ENCODE measurements at regions not wholly inside any gene's neighbourhood (a gene's known extent, or its start where the extent isn't known, plus 50 kb on each side); places are given as distances from the start of the nearest gene placed in this dataset.
A peak's percentile ranks its signal among the peaks of the same experiment; 100 is the strongest.

DNA sequence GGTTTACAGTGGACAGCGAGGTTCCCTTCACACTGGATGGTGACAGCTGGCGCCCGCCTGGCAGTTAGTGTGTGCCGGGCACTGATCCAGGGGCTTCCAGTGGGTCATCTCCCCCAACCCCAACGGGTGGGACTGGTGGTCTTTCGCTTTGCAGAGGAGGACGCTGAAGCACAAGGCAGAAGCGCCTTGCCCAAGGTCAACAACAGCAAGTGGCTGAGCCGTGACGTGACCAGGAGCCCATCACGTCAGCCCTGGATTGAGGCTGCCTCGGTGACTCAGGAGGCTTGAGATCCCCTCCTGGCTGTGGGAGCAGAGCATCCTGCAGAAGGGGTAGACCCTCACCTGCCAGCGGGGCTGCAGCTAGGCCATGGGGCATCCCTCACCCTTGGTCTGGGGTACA is 215.3 kb downstream of the RBFOX3 start:
- Mint-ChIP-seq H3K4me3 (no peak overlapping the region), H3K27me3 (peaks cover 22% of the 10 kb centered on the region), H3K9me3 (no peaks in the 10 kb centered on the region), H3K27ac (no peak overlapping the region), H3K36me3 (peaks cover 3% of the 10 kb centered on the region), H3K4me1 (peaks cover 0 to 5% (median under 1%) of the 10 kb centered on the region in 4 donors)
- Histone ChIP-seq H3K4me1 (ENCODE audit: control insufficient read depth, insufficient read depth, low read length, poor library complexity, severe bottlenecking) (peaks cover under 1% of the 10 kb centered on the region), H3K36me3 (ENCODE audit: control insufficient read depth, insufficient read depth, low read length) (no peaks in the 10 kb centered on the region), H3K4me3 (ENCODE audit: low read depth, low read length) (no peak overlapping the region), H3K27ac (ENCODE audit: insufficient read depth, low read length, poor library complexity, severe bottlenecking) (no peak overlapping the region), H3K27me3 (ENCODE audit: control insufficient read depth, insufficient read depth, low read length) (peaks cover 13% of the 10 kb centered on the region), H3K9me3 (ENCODE audit: control insufficient read depth in 2 of 2, low read length in 2 of 2) (no peaks in the 10 kb centered on the region)
- DNase-seq (no peak), ATAC-seq (ENCODE audit: low read depth in 2 of 2) (no peak)

DNA sequence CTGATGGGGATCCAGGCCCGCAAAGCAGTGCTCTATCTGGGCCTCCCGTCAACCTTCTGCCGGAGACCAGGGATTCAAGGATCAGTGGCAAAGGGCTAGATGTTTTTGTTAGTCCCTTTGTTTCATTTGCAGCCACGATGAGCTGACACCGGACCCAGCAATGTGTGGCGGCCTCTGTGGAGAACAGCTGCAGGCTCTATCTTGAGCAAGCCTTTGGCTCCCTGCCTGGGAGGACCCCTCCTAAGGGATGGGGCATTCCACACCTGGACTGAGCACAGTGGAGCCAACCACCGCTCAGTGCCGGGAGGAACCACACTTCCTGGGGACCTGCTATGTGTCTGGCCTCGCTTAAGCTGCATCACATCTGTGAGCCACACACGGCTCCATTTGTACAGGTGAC is 215.8 kb downstream of the RBFOX3 start:
- peaks cover 3% of the 10 kb centered on the region for H3K36me3 Mint-ChIP-seq
- Histone ChIP-seq H3K4me1 (ENCODE audit: control insufficient read depth, insufficient read depth, low read length, poor library complexity, severe bottlenecking) (no peaks in the 10 kb centered on the region), H3K27ac (ENCODE audit: insufficient read depth, low read length, poor library complexity, severe bottlenecking) (no peak overlapping the region), H3K36me3 (ENCODE audit: control insufficient read depth, insufficient read depth, low read length) (no peaks in the 10 kb centered on the region), H3K27me3 (ENCODE audit: control insufficient read depth, insufficient read depth, low read length) (peaks cover 11% of the 10 kb centered on the region), H3K4me3 (ENCODE audit: low read depth, low read length) (no peak overlapping the region), H3K9me3 (ENCODE audit: control insufficient read depth in 2 of 2, low read length in 2 of 2) (no peaks in the 10 kb centered on the region)
- no peak overlapping the region for H3K4me3 Mint-ChIP-seq
- H3K27me3 Mint-ChIP-seq, result peaks cover 18% of the 10 kb centered on the region
- H3K27ac Mint-ChIP-seq, result no peak overlapping the region
- H3K4me1 Mint-ChIP-seq, result peaks cover 0 to 2% (median 0%) of the 10 kb centered on the region in 4 donors
- no peaks in the 10 kb centered on the region for H3K9me3 Mint-ChIP-seq
- DNase-seq, result no peak
- ATAC-seq (ENCODE audit: low read depth in 2 of 2), result no peak

DNA sequence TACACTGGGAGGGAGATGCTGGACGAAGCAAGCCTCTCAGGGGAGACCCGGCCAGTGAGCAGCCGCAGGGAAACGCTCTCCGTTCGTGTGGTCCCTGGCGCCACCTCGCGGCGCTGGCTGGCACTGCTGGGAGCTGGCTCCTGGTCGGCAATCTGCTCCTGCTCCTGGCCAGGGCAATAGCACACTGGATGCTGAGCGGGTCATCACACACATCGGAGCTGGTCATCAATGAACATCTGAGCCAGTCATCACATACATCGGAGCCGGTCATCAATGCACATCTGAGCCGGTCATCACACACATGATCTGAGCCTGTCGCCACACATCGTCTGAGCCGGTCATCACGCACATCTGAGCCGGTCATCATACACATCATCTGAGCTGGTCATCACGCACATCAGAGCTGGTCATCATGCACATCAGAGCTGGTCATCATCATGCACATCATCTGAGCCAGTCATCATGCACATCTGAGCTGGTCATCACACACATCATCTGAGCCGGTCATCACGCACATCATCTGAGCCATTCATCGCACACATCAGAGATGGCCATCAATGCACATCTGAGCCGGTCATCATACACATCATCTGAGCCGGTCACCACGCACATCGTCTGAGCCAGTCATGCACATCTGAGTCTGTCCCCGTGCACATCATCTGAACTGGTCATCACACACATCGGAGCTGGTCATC is 217.3 kb downstream of the RBFOX3 start:
- no peak overlapping the region for H3K4me3 ChIP-seq (ENCODE audit: low read depth, low read length)
- Mint-ChIP-seq H3K27me3 (peaks cover 18% of the 10 kb centered on the region), H3K4me1 (peaks cover 0 to 2% (median 0%) of the 10 kb centered on the region in 4 donors), H3K4me3 (no peak overlapping the region), H3K9me3 (no peaks in the 10 kb centered on the region), H3K36me3 (peaks cover 3% of the 10 kb centered on the region), H3K27ac (no peak overlapping the region)
- H3K27ac ChIP-seq (ENCODE audit: insufficient read depth, low read length, poor library complexity, severe bottlenecking), result no peak overlapping the region
- peak in 1 of 2 donors; percentile 35 for ATAC-seq (ENCODE audit: low read depth in 2 of 2)
- no peaks in the 10 kb centered on the region for H3K36me3 ChIP-seq (ENCODE audit: control insufficient read depth, insufficient read depth, low read length)
- H3K9me3 ChIP-seq (ENCODE audit: control insufficient read depth in 2 of 2, low read length in 2 of 2), result no peaks in the 10 kb centered on the region
- no peaks in the 10 kb centered on the region for H3K4me1 ChIP-seq (ENCODE audit: control insufficient read depth, insufficient read depth, low read length, poor library complexity, severe bottlenecking)
- peak; percentile 32 to 48 (median 46) for DNase-seq
- peaks cover 6% of the 10 kb centered on the region for H3K27me3 ChIP-seq (ENCODE audit: control insufficient read depth, insufficient read depth, low read length)

DNA sequence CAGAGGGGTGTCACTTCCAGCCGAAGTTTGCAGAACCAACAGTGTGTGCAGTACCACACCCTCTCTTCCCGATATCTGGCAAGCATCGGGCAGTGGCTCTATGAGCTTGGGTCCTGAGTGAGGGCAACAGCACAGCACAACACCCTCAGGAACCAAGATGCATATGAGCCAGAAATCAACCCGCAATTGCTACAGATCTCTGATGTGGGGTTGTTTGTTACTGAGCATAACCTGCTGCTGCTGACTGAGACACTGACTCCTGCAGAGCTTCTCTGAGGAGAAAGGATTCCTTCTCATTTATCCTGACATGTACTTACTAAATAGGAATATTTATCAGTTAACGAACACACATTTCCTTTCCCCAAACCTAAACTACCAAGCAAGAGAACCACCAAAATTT is 218.3 kb downstream of the RBFOX3 start:
- Mint-ChIP-seq H3K36me3 (peaks cover 3% of the 10 kb centered on the region), H3K4me1 (peaks cover 0 to 2% (median 0%) of the 10 kb centered on the region in 4 donors), H3K4me3 (no peak overlapping the region), H3K9me3 (no peaks in the 10 kb centered on the region), H3K27me3 (peaks cover 18% of the 10 kb centered on the region), H3K27ac (no peak overlapping the region)
- Histone ChIP-seq H3K27ac (ENCODE audit: insufficient read depth, low read length, poor library complexity, severe bottlenecking) (no peak overlapping the region), H3K4me3 (ENCODE audit: low read depth, low read length) (no peak overlapping the region), H3K36me3 (ENCODE audit: control insufficient read depth, insufficient read depth, low read length) (no peaks in the 10 kb centered on the region), H3K4me1 (ENCODE audit: control insufficient read depth, insufficient read depth, low read length, poor library complexity, severe bottlenecking) (no peaks in the 10 kb centered on the region), H3K9me3 (ENCODE audit: control insufficient read depth in 2 of 2, low read length in 2 of 2) (no peaks in the 10 kb centered on the region), H3K27me3 (ENCODE audit: control insufficient read depth, insufficient read depth, low read length) (peaks cover 6% of the 10 kb centered on the region)
- DNase-seq (no peak), ATAC-seq (ENCODE audit: low read depth in 2 of 2) (no peak)

DNA sequence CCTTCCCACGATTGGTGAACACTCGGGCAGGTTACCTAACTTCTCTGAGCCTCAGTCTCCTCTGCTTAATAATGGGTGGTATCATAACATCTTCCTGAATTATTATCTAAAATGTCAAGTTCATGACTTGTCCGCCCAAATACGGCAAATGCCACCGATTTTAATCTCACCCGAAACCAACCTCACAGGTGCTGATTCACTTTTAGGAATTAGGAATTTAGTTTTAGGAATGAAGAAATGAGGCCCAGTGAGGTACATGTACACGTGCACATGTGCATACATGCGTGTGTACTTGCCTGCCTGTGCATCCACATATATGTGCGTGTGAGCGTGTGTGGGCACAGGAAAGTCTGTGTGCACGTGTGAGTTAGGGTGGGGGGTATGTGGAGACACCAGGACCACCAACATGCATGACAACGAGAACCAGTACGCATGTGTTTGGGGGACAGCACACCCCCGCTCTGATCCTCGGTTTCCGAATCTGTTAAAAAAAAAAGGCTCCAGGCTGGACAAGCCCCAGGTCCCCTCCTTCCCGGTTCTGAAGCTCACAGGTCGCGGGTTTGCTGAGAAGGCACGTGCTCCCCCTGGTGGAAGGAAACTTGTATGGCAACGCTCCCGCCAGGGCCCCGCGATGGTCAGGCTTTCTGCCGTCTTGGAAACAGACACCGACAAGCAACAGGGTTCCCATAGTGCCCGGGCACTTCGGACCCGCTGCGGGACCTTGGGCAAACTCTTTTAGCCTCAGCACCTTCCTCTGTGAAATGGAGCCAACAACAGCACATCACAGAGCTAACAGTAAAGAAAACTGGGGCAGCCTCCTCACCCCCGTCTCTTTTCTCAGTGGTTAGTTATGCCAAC is 219.2 kb downstream of the RBFOX3 start:
- ATAC-seq (ENCODE audit: low read depth in 2 of 2), result peak in 1 of 2 donors; percentile 35
- Histone ChIP-seq H3K4me3 (ENCODE audit: low read depth, low read length) (no peak overlapping the region), H3K27me3 (ENCODE audit: control insufficient read depth, insufficient read depth, low read length) (peaks cover 6% of the 10 kb centered on the region), H3K36me3 (ENCODE audit: control insufficient read depth, insufficient read depth, low read length) (no peaks in the 10 kb centered on the region), H3K27ac (ENCODE audit: insufficient read depth, low read length, poor library complexity, severe bottlenecking) (no peak overlapping the region), H3K4me1 (ENCODE audit: control insufficient read depth, insufficient read depth, low read length, poor library complexity, severe bottlenecking) (no peaks in the 10 kb centered on the region), H3K9me3 (ENCODE audit: control insufficient read depth in 2 of 2, low read length in 2 of 2) (no peaks in the 10 kb centered on the region)
- Mint-ChIP-seq H3K36me3 (peaks cover 3% of the 10 kb centered on the region), H3K27ac (no peak overlapping the region), H3K4me1 (peaks cover 0 to 2% (median 0%) of the 10 kb centered on the region in 4 donors), H3K27me3 (peaks cover 18% of the 10 kb centered on the region), H3K9me3 (no peaks in the 10 kb centered on the region), H3K4me3 (no peak overlapping the region)
- DNase-seq, result peak; percentile 32 to 58 (median 58)

DNA sequence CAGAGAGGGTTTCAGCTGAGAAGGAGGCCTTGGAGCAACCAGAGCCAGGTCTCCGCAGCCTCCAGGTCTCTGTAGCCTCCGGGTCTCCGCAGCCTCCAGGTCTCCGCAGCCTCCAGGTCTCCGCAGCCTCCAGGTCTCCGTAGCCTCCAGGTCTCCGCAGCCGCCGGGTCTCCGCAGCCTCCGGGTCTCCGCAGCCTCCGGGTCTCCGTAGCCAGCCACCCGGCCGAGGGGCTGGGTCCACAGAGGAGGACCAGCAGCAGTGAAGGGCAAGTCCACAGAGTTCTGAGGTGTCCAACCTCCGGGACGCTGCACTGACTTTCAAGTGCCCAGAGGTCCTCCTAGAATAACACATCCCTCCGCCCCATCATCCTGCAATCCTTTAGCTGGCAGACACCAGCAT is 221.0 kb downstream of the RBFOX3 start:
- Histone ChIP-seq H3K36me3 (ENCODE audit: control insufficient read depth, insufficient read depth, low read length) (no peaks in the 10 kb centered on the region), H3K4me3 (ENCODE audit: low read depth, low read length) (no peak overlapping the region), H3K4me1 (ENCODE audit: control insufficient read depth, insufficient read depth, low read length, poor library complexity, severe bottlenecking) (no peaks in the 10 kb centered on the region), H3K27ac (ENCODE audit: insufficient read depth, low read length, poor library complexity, severe bottlenecking) (no peak overlapping the region), H3K27me3 (ENCODE audit: control insufficient read depth, insufficient read depth, low read length) (peaks cover 6% of the 10 kb centered on the region), H3K9me3 (ENCODE audit: control insufficient read depth in 2 of 2, low read length in 2 of 2) (peaks cover 0 to 5% of the 10 kb centered on the region in 2 experiments)
- Mint-ChIP-seq H3K4me1 (peaks cover 0 to 2% (median 0%) of the 10 kb centered on the region in 4 donors), H3K27me3 (peaks cover 18% of the 10 kb centered on the region), H3K9me3 (no peaks in the 10 kb centered on the region), H3K36me3 (peaks cover 3% of the 10 kb centered on the region), H3K27ac (no peak overlapping the region), H3K4me3 (no peak overlapping the region)
- no peak for ATAC-seq (ENCODE audit: low read depth in 2 of 2)
- DNase-seq, result no peak

DNA sequence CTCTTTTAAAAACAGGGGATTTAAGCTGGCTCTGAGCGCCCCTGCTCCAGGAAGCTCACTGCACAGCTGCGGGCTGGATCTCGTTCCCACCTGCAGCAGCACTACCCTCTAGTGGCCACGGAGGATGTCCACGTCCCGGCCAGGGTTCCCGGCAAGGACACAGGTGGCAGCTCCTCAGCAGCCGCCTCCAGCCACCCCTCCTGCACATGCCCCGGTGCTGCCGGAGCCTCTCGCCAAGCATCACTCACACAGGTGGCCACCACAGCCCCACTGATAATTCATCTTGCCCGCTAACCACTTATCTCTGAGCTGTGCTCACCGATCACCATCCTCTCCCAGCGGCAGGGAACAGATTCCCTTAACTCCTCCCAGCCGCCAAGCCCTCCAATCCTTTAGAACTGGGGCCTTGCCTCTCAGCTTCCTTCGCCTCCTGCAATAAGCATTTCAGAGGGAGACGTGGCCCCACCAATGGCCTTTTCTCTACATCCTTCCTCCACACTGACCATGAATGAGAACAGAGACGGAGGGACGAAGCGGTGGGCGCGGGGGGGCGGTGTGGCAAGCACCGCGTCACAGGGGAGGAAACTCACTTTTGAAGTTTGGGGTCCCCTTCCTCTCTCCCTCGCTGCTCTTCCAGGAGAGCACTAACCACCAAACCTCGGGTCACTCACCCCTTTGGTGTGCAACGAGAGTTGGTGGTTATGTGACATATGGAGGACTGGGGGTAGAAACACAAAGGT is 222.1 kb downstream of the RBFOX3 start:
- H3K27ac Mint-ChIP-seq, result no peak overlapping the region
- no peak overlapping the region for H3K4me3 Mint-ChIP-seq
- H3K9me3 ChIP-seq (ENCODE audit: control insufficient read depth in 2 of 2, low read length in 2 of 2), result peaks cover 0 to 5% of the 10 kb centered on the region in 2 experiments
- H3K4me3 ChIP-seq (ENCODE audit: low read depth, low read length), result no peak overlapping the region
- peaks cover 1% of the 10 kb centered on the region for H3K36me3 Mint-ChIP-seq
- peaks cover 12% of the 10 kb centered on the region for H3K27me3 Mint-ChIP-seq
- no peaks in the 10 kb centered on the region for H3K36me3 ChIP-seq (ENCODE audit: control insufficient read depth, insufficient read depth, low read length)
- H3K4me1 Mint-ChIP-seq, result peaks cover 0 to 2% (median 0%) of the 10 kb centered on the region in 4 donors
- ATAC-seq (ENCODE audit: low read depth in 2 of 2) (no peak), DNase-seq (peak in 1 of 3 donors; percentile 11)
- peaks cover 6% of the 10 kb centered on the region for H3K27me3 ChIP-seq (ENCODE audit: control insufficient read depth, insufficient read depth, low read length)
- no peaks in the 10 kb centered on the region for H3K9me3 Mint-ChIP-seq
- no peaks in the 10 kb centered on the region for H3K4me1 ChIP-seq (ENCODE audit: control insufficient read depth, insufficient read depth, low read length, poor library complexity, severe bottlenecking)
- no peak overlapping the region for H3K27ac ChIP-seq (ENCODE audit: insufficient read depth, low read length, poor library complexity, severe bottlenecking)

All from CD4-positive, CD25-positive, alpha-beta regulatory T cell (primary cell).